ENCODE measurements at regions not wholly inside any gene's neighbourhood (a gene's known extent, or its start where the extent isn't known, plus 50 kb on each side); places are given as distances from the start of the nearest gene placed in this dataset.

DNA sequence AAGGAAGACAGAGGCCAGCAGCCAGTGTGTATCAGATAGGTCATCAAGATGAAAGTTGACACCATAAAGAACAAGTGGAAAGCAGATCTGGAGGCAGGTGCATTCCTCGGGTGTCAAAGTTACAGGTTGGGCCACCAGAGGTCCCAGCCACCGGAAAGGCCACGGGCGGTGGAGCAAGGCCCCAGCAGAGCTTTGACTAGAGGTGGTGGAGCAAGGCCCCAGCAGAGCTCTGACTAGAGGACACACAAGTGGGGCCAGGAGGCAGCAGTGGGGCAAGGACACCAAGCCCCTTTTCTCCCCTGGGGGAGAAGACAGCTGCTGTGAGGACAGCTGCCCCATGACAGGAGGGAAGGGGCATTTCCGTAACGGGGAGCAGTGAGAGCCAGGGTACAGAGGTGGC, 115.1 kb downstream of the GYPC start:
- no peak for TF ChIP-seq EP300 (IDR thresholded peaks at IDR 0.05; ENCODE audit: borderline replicate concordance)
- TF ChIP-seq TEAD4 (IDR thresholded peaks at IDR 0.05), result no peak
- TF ChIP-seq FOXM1 (IDR thresholded peaks at IDR 0.05; ENCODE audit: borderline replicate concordance, low read depth), result no peak
- TF ChIP-seq CREB1 (IDR thresholded peaks at IDR 0.05; ENCODE audit: low read depth), result no peak
- TF ChIP-seq, protein P1, sequence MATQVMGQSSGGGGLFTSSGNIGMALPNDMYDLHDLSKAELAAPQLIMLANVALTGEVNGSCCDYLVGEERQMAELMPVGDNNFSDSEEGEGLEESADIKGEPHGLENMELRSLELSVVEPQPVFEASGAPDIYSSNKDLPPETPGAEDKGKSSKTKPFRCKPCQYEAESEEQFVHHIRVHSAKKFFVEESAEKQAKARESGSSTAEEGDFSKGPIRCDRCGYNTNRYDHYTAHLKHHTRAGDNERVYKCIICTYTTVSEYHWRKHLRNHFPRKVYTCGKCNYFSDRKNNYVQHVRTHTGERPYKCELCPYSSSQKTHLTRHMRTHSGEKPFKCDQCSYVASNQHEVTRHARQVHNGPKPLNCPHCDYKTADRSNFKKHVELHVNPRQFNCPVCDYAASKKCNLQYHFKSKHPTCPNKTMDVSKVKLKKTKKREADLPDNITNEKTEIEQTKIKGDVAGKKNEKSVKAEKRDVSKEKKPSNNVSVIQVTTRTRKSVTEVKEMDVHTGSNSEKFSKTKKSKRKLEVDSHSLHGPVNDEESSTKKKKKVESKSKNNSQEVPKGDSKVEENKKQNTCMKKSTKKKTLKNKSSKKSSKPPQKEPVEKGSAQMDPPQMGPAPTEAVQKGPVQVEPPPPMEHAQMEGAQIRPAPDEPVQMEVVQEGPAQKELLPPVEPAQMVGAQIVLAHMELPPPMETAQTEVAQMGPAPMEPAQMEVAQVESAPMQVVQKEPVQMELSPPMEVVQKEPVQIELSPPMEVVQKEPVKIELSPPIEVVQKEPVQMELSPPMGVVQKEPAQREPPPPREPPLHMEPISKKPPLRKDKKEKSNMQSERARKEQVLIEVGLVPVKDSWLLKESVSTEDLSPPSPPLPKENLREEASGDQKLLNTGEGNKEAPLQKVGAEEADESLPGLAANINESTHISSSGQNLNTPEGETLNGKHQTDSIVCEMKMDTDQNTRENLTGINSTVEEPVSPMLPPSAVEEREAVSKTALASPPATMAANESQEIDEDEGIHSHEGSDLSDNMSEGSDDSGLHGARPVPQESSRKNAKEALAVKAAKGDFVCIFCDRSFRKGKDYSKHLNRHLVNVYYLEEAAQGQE (IDR thresholded peaks at IDR 0.05; ENCODE audit: low read depth), result no peak
- TF ChIP-seq TAF1 (IDR thresholded peaks at IDR 0.05; ENCODE audit: low read depth), result no peak
- TF ChIP-seq RAD21 (IDR thresholded peaks at IDR 0.05; ENCODE audit: low read depth), result no peak
- TF ChIP-seq NFIC (IDR thresholded peaks at IDR 0.05), result no peak
- TF ChIP-seq, protein P2, sequence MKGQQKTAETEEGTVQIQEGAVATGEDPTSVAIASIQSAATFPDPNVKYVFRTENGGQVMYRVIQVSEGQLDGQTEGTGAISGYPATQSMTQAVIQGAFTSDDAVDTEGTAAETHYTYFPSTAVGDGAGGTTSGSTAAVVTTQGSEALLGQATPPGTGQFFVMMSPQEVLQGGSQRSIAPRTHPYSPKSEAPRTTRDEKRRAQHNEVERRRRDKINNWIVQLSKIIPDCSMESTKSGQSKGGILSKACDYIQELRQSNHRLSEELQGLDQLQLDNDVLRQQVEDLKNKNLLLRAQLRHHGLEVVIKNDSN (IDR thresholded peaks at IDR 0.05), result no peak

Data from Ishikawa (cell line).